Hepatocyte (in vitro differentiated cells): ENCODE measurements at regions not wholly inside any gene's neighbourhood (a gene's known extent, or its start where the extent isn't known, plus 50 kb on each side); places are given as distances from the start of the nearest gene placed in this dataset.

Experiments used
- DNase-seq: peaks from one replicate; pipeline ENCODE4 v3.0.0-alpha.2; 2016; ENCODE audit warnings: low spot score
- H2AFZ ChIP-seq: fragments of 200-600 bp; sonication (generic); 2 replicates; pipeline ENCODE4 v1.6.0; 2016; ENCODE audit warnings: antibody characterized with exemption, mild to moderate bottlenecking
- H3K27ac ChIP-seq: fragments of 200-600 bp; sonication (generic); 2 replicates; pipeline ENCODE4 v1.5.1; 2016; ENCODE audit warnings: mild to moderate bottlenecking
- H3K27me3 ChIP-seq: fragments of 200-600 bp; sonication (generic); 2 replicates; pipeline ENCODE4 v1.6.1; 2016
- H3K36me3 ChIP-seq: fragments of 200-600 bp; sonication (generic); replicated peaks from 2 replicates; pipeline ENCODE4 v1.5.1; 2016; ENCODE audit warnings: low read depth; ENCODE audit not compliant: insufficient read depth
- H3K4me1 ChIP-seq: fragments of 200-600 bp; sonication (generic); 2 replicates; pipeline ENCODE4 v1.5.1; 2016; ENCODE audit warnings: mild to moderate bottlenecking, moderate library complexity; ENCODE audit not compliant: insufficient read depth
- H3K4me2 ChIP-seq: fragments of 200-600 bp; sonication (generic); 2 replicates; pipeline ENCODE4 v1.6.0; 2016
- H3K4me3 ChIP-seq: fragments of 200-600 bp; sonication (generic); 2 replicates; pipeline ENCODE4 v1.5.1; 2016; ENCODE audit warnings: mild to moderate bottlenecking
- H3K79me2 ChIP-seq: fragments of 200-600 bp; sonication (generic); 2 replicates; pipeline ENCODE4 v1.6.0; 2017; ENCODE audit warnings: mild to moderate bottlenecking
- H3K9me2 ChIP-seq: fragments of 200-600 bp; sonication (generic); replicated peaks from 2 replicates; pipeline ENCODE4 v1.6.0; 2017; ENCODE audit warnings: mild to moderate bottlenecking; ENCODE audit not compliant: insufficient read depth
- H3K9me3 ChIP-seq: fragments of 200-600 bp; sonication (generic); 2 replicates; pipeline ENCODE4 v1.5.1; 2016; ENCODE audit warnings: low read depth, mild to moderate bottlenecking
- H4K20me1 ChIP-seq: fragments of 200-600 bp; sonication (generic); 2 replicates; pipeline ENCODE4 v1.6.0; 2016; ENCODE audit warnings: mild to moderate bottlenecking; ENCODE audit not compliant: insufficient read depth, poor library complexity, severe bottlenecking
- CTCF ChIP-seq: fragments of 200-600 bp; sonication (generic); IDR thresholded peaks from 2 replicates; pipeline ENCODE4 v1.5.1; 2016; ENCODE audit warnings: antibody characterized with exemption, mild to moderate bottlenecking; ENCODE audit not compliant: poor library complexity
- EZH2 ChIP-seq: fragments of 200-600 bp; sonication (generic); IDR thresholded peaks from 2 replicates; pipeline ENCODE4 v1.6.1; 2016; ENCODE audit warnings: antibody characterized with exemption, mild to moderate bottlenecking, borderline replicate concordance
- EZH2phosphoT487 ChIP-seq: fragments of 200-600 bp; sonication (generic); IDR thresholded peaks from one replicate; pipeline ENCODE4 v1.6.1; 2018; ENCODE audit warnings: antibody characterized with exemption, mild to moderate bottlenecking, low read depth, moderate library complexity; ENCODE audit not compliant: unreplicated experiment, severe bottlenecking
- whole genome bisulfite sequencing: methylation state at CpG from one replicate; pipeline ENCODE4 v1.1.6; 2016; ENCODE audit warnings: low lambda C conversion rate; ENCODE audit errors: missing lambda C conversion rate; 5-methylcytosine and 5-hydroxymethylcytosine counted together

GRCh38 chr7:32385316-32385956, 104.7 kb downstream of the LSM5 start:
- H3K9me2 ChIP-seq, result no peaks in the 10 kb centered on the region
- 91% methylated on average over 2 of the region's 2 CpGs for WGBS
- H3K4me1 ChIP-seq, result no peaks in the 10 kb centered on the region
- H3K4me2 ChIP-seq, result no peak overlapping the region
- H3K27me3 ChIP-seq, result no peaks in the 10 kb centered on the region
- no peak for DNase-seq
- H3K36me3 ChIP-seq, result no peaks in the 10 kb centered on the region
- H3K79me2 ChIP-seq, result no peaks in the 10 kb centered on the region
- H3K4me3 ChIP-seq, result no peak overlapping the region
- H3K27ac ChIP-seq, result no peak overlapping the region
- TF ChIP-seq EZH2, result no peak
- TF ChIP-seq EZH2phosphoT487, result no peak
- no peak for TF ChIP-seq CTCF
- H2AFZ ChIP-seq, result no peak overlapping the region
- H3K9me3 ChIP-seq, result no peaks in the 10 kb centered on the region
- H4K20me1 ChIP-seq, result no peaks in the 10 kb centered on the region

GRCh38 chr7:32381024-32381601, 109.1 kb downstream of the LSM5 start:
- no peak overlapping the region for H2AFZ ChIP-seq
- no peak overlapping the region for H3K4me2 ChIP-seq
- no peaks in the 10 kb centered on the region for H4K20me1 ChIP-seq
- no peaks in the 10 kb centered on the region for H3K4me1 ChIP-seq
- 67% methylated on average over 4 of the region's 4 CpGs for WGBS
- no peak overlapping the region for H3K4me3 ChIP-seq
- no peaks in the 10 kb centered on the region for H3K79me2 ChIP-seq
- no peaks in the 10 kb centered on the region for H3K9me2 ChIP-seq
- no peaks in the 10 kb centered on the region for H3K27me3 ChIP-seq
- no peaks in the 10 kb centered on the region for H3K9me3 ChIP-seq
- no peaks in the 10 kb centered on the region for H3K36me3 ChIP-seq
- no peak overlapping the region for H3K27ac ChIP-seq
- no peak for DNase-seq
- TF ChIP-seq CTCF, result no peak
- no peak for TF ChIP-seq EZH2
- no peak for TF ChIP-seq EZH2phosphoT487

- Histone ChIP-seq H3K27ac (no peak overlapping the region), H3K9me3 (no peaks in the 10 kb centered on the region), H3K27me3 (no peaks in the 10 kb centered on the region), H3K36me3 (no peaks in the 10 kb centered on the region), H3K79me2 (no peaks in the 10 kb centered on the region), H3K4me2 (no peak overlapping the region), H3K4me3 (no peak overlapping the region), H4K20me1 (no peaks in the 10 kb centered on the region), H3K9me2 (no peaks in the 10 kb centered on the region), H2AFZ (no peak overlapping the region), H3K4me1 (no peaks in the 10 kb centered on the region)
- TF ChIP-seq EZH2 (no peak), EZH2phosphoT487 (no peak), CTCF (no peak)
- 63% methylated on average over 2 of the region's 2 CpGs for WGBS
- DNase-seq, result no peak
Observed at GRCh38 chr7:32379510-32380112, 110.6 kb downstream of the LSM5 start.
